CD4-positive, alpha-beta T cell treated with Interleukin-10 for 1 hour (primary cell): ENCODE measurements at regions not wholly inside any gene's neighbourhood (a gene's known extent, or its start where the extent isn't known, plus 50 kb on each side); places are given as distances from the start of the nearest gene placed in this dataset.

Experiments
- DNase-seq: peaks from one replicate; pipeline ENCODE4 v3.0.0-alpha.2; 2020

DNA sequence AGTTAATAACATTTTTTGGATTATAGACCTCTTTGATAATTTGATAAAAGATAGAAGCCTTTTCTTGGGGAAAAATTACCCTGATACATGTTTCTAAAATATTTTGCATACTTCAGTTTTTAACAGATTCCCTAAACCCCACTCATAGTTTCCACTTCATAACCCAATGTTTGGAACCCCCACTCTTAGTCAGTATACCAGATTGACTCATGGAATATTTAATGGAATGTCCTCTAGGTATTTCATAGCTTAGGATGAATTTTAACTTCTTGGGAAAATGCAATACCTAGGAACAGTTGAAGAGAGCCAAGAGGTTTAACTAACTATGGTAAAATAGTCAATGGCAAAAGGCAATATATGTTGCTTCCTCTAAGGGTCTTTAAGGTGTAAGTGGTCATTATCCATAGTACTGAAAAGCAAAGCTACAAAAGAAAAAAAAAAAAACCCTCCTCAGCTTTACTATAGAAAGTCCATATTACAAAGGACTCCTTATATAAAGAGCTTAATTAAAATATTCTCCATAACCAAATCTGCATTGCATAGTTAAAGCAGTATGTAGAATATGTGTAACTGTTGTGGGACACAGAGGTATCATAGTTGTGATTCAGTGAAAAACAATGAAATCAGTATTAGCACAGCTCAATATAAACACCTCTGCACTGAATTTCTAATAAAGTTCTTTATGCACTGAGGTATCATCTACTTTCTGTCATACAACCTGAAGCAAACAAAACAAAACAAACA is 159.9 kb downstream of the PCDH7 start:
- no peak for DNase-seq

DNA sequence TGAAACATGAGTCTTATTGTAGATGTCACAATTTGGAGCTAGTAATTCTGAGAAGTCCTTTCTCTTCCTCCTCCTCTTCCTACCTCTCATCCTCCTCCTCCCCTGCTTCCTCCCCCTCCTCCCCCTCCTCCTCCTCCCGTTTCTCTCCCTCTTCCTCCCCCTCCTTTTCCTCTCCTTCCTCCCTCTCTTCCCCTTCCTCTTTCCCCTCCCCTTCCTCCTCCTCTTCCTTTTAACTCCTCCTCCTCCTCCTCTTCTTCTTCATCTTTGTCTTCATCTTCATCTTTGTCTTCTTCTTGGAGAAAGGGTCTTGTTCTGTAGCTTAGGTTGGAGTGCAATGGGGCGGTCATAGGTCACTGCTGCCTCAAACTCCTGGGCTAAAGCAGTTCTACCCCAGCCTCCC is 161.8 kb downstream of the PCDH7 start:
- DNase-seq = no peak

DNA sequence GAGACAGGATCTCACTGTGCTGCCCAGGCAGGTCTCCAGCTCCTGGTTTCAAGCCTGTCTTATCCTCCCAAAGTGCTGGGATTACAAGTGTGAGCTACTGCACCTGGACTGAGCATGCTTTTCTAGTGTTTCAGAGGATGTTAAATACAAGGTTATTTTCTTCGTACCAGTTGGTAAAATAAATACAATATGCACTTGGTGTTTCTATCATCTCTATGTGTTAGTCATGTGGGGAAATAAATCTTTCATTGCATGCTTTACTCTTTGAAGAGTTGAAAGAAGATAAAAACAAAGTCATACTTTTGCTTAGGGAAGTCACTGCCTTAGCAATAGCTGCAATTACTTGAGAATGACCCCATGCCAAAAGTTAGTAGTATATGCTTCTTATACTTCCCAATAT is 162.3 kb downstream of the PCDH7 start:
- no peak for DNase-seq

DNA sequence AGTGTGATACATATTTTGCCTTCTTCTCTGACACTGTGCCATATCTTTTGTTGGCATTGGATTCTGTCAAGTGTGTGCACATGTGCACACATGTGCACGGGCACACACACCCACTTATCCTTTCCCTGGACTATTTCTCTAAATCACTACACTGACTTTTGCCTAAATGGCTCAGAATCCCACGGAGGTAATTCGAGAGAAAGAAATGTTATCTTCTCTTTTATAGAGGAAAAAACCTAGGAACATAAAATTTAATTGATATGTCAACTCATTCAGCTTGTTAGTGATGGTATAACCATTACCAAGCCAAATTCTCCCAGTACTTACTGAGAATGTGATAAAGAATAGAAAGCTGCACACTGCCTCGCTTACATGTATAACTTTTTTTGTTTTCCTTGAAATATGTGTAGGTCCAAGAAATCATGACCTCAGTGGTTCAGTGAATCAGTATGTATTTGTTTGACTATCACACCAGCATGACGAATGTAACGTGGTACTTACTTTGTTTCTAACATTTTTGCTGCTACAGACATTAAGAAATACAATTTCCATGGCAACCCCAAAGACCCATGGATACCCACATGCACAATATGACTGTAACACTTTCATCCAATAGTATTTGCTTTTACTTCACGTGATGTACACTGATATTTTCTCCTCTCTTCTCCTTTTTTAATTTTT is 163.0 kb downstream of the PCDH7 start:
- no peak for DNase-seq

DNA sequence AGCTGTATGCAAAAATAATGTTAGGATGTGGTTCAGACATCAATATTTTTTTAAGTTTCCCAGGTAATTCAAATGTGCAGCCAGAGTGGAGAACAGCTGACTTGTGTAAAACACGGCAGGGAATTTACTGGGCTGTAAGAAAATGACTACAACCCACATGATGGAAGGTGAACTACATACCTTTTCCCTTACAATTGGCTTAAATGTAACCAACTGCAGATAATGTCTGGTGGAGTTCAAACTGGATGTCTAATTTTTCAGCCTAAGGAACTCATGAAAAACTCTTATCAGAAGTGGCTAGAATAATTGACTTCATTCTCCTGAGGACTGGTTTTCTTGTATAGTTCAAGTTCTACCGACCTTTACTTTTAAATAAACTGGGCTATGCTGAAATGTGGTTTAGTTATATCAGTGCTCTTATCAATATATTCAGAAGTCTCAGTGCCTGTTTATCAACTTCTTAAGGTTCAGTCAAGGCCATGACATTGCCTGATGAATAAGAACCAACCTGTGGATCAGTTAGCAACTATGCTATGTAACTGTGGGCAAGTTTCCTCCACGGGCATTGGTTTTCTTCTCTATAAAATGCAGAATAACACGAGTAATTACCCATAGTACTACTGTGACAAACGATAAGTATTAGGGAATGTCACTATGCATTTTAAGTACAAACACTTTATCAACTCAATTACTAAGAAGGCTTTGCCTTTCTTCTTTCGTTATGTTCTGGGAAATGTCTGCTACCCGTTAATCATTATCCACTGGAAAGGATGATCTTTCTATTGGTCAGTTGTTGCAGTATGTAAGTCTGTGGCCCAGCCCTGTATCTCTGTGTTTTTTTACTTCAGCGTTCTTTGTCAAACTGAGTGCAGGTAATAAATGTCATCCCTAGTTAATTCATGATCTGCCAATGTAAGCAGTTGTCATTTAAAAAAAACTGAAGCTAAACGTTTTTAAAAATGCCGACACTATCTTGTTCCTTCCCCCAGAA is 181.6 kb downstream of the PCDH7 start:
- no peak for DNase-seq

DNA sequence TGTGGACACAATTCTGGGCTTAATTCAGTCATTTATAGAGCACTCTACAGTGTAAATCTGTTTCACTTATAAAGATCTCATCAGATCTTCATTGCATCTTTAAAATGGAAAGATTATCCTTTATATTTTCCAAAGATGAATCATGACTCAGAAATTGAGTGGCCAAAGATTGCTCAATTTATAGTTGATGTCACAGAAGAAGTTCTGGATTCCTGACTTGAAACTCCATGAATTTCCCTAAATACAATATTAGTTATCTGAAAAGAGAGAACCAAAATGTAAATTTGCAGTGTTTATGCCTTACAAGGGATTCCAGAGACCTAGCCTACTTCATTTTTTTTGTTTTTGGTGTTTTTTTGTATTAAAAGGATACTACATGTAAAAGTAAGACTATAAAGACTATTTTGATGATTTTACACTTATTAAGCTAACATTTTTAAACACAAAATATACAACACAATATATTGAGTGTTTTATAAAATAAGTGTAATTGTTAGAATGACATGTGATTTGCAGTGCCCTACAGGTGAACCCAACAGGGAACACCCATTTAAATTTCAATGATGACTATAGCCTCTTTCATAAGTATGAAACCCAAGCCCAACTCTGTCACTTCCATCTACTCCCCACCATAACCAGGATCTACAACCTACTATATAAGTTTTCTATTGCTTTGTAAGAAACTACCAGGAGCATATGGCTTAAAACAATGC is 183.5 kb downstream of the PCDH7 start:
- DNase-seq = no peak

DNA sequence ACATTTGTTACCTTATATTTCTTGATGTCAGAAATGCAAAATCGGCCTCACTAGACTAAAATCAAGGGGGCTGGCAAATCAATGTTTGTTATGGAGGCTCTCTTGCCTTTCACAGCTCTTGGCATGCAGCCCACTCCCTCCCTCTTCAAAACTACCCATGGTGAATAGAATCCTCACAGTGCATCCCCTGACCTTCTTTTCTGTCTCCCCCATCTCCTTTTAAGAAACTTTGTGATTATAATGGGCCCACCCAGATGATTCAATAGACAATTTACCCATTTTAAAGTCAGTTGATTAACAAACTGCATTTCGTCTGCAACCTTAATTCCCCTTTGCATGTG is 184.0 kb downstream of the PCDH7 start:
- no peak for DNase-seq

DNA sequence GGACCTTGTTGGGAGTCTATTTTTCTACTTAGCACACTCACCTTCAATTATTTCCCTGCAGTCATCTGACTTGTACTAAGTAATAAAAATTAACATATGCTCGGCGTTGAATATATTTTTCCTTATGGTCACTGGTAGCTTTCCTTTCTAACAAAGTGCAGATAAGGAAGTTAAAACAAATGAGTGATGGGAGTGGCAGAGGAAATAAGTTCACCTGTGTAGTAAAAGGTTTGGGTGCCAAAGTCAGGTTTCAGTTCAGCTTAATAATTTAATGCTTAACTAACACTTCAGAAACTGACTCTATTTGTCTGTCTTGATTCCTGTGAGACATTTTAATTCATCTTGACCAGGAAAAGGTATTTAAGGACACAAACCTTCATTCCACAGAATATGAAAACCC is 184.4 kb downstream of the PCDH7 start:
- DNase-seq = no peak

DNA sequence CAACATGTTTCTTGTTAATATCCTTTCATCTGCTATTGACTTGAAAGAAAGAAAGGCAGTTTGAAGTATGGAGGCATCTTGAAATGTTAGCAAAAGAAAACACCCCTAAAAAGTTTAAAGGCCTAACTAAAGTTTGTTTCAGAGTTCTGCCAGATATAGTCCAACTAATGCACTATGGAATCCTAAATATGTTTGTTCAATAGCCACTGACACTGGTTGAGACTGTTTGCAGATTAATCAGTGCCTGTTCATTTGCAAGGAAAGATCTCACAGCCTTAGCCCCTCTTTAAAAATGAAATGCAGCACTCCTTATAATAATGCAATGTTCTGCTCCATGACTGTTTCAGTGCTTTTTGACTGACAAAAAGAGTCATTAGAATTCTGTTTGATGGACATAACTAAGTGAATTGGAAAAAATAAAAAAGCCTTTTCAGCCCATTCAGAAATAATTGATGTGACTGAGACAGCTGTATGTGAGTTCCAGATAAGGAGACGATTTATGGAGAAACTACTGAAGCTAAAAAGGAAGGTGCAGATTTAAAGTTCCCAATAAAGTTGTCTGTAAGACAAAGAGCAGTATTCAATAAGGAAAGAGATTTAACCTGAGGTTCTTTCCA is 192.0 kb downstream of the PCDH7 start:
- no peak for DNase-seq

DNA sequence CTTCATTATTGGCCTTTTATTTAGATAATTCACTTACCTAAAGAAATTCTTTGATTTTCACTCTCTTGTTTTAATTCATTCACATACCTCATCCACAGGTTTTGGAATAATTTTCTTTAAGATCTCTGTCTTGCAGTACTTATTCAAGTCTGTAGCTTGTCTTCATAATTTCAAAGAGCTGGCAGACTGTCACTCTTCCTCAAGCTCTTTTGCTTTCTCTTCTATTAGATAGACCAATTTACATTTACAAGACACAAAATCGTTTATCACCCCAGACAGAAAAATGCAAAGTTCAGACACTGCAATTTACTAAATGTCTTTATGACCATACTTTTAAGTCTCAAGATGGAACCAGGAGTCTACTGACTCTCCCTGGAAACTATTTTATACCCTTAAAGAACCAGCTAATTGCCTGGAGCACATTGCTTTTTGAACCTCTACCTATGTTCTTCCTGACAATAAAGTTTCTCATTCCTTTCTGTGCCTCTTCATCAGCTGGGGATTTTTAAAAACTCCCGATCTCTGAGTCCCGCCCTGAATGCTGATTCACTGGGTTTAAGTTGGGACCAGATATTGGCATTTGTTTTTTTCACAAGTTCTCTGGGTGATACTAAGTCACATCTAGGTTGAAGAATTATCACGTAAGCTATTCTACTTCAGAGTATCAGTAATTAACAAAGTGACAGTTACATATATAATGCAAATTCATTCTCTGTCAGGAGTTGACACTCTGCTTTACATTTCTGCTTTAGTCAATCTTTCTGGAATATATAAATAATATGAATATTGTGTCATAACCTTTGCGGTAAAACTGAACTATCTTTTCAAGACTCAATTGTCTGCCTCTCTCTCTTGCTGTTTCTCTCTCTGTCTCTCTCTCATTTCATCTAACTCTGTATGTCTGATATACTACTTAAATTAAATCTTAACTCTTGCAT is 196.4 kb downstream of the PCDH7 start:
- no peak for DNase-seq

DNA sequence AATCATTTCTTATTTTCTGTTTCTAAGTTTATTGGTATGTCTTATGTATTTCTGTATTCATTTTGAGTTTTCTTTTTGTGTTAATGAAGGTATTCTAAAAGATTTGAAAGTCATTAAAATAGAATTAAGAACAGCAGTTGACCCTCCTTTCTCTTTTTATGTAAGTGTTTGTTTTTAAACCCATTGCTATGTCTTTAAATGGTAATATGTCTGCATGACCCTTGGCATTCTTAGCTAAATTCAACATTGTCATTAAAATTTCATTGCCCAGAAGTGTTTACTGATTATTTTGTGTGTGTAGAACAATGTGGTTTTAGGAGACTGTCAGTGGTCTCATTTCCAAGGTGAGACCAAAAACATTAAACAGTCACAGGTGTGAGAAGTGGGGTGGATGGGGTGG is 197.8 kb downstream of the PCDH7 start:
- DNase-seq = no peak

DNA sequence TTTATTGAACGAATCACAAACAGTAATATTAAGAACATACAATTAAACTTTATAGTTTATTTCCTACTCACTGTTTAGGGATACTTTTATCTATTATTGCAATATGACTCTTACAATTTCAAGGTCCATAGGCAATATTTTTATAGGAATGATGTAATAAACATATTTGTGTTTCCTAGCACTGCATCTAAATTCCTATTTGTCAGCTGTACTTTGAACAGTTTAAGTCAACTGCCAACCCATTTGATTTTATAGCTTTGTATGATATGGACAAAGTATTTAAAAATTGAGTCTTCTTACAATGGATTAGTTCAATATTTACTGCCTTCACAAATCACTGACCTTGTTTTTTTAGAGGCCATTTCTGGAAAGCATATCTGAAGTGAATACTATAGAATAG is 199.3 kb downstream of the PCDH7 start:
- no peak for DNase-seq

DNA sequence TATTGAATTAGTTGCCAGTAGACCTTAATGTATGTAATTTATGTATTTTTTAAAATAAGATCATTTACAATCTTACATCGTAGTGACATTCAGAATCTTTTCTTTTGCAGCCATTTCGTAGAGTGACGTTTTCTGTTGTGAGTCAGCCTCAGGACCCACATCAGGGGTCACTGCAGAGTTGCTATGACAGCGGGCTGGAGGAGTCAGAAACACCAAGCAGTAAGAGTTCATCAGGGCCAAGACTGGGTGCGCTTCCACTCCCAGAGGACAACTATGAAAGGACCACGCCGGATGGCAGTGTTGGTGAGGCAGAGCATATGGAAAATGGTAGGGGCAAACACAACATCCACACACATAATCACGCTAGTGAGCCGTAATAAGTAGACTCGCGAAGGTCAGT is 199.9 kb downstream of the PCDH7 start:
- DNase-seq = no peak

DNA sequence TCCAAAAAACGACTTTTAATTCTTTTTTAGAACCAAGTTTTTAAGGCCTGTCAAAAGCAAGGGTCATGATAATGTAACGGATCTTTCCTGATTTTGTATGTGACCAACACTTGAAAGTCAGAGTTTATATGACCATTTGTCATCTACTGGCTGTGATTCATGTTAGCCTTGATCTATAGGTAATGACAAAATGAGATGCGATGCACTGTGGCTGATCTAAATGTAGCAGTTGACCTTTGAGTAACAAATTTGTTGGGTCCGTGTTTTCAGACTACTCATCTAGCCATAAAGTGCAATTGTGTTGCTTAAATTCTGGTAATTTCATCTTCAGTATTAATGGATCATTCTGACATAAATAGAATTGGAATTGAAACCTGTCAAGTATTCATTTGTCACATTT is 202.5 kb downstream of the PCDH7 start:
- DNase-seq = no peak

DNA sequence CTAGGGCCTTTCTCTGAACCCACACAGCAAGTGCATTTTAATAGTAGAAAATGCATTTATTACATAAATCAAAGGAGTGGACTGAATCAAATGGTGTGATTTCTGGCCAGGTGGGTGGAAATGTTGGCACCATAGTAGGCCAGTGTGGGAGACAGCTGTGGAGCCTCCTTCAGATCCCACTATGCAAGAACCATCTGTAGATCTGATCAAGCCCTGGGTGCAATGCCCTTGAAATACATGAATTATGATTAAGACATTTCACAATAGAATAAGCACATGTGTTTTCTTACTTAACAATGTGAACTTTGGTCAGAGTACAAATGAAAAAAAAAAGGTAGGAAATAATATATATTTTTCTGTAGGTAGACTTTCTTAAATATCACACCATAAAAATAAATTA is 204.3 kb downstream of the PCDH7 start:
- DNase-seq = no peak

DNA sequence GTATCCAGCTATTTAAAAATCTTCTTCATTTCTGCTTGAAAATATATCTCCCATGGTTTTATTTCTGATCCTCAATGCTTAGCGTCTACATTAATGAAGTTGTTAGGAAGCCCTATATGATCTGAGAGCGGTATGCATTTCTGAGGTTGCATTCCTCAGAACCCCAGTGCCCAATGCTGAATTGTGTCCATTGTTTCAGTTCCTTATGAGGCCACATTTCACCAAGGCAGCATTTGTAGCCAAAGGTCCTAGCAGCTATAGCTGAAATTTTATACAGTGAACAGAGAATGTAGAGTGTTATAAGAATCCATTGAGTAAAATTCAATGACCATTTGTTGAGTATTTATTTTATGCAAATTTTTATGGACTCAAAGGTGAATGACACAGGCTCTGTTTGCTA is 209.5 kb downstream of the PCDH7 start:
- no peak for DNase-seq

DNA sequence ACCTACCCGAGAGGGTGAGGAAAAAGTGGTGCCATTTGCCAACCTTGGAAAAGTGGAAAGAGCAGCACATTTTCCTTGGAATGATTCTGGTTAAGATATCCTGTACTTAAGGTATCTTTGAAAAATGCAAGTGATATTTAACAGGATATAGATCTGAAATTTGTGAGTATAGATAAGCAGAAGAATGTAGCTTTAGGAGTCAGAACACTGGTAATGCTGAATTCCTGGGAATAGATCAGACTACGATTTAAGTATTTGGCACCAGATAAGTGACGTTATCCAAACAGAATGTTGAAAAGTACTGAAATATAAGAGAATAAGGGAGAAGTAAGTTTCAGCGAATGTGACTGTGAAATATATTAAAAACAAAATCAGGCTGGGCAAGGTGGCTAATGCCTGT is 210.1 kb downstream of the PCDH7 start:
- no peak for DNase-seq

DNA sequence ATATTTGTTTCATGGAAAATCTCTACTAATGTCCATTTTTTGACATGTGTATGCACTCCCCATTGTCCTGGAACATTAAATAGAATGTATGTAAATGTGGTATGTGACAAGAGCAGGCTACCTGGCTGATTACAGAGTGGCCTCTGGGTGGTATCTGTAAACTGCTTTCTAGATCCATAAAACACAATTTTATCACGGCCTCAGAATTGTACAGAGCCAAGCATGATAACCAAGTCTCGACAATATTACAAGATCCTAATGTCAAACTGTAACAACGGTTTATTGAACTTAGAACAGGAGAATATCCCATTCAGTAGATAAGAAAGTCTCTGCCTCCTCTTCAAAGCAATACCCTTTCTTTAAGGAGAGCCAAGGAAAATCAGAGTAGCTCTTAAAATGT is 212.4 kb downstream of the PCDH7 start:
- no peak for DNase-seq

DNA sequence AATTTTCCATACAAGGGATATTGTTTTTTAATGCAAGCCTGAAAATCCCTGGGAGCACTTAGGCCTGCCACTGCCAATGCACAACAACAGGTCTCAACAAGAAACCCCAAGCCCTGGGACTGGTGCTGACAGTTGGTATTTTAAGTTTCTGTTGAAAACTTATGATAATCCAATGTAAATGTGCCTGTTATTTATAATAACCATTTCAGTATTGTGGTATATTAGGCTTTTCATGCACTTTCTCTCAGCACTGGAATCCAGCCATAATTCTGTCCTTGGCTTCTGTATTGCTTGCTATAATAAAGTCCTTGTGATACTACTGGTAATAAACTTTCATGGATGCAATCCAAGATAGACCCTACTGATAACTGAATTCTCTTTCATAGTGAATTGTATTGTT is 218.9 kb downstream of the PCDH7 start:
- DNase-seq = no peak

DNA sequence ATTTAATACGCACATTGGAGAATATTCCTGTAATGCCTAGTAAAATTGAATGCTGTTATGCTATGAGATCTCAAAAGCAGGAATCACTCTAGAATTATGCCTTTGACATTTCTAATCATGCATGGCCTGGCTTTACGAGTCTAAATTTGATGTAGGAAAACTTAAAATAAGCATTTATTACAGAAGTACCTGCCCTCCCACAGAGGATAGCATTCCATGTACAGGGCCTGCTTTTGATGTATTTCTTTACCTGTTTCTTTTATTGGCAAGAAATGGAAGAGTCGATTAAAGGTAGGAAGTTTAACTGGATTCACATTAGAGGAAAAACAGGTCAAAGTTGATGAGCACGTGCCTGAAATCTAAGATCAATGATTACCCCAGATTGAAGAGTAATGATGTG is 219.5 kb downstream of the PCDH7 start:
- DNase-seq = no peak

DNA sequence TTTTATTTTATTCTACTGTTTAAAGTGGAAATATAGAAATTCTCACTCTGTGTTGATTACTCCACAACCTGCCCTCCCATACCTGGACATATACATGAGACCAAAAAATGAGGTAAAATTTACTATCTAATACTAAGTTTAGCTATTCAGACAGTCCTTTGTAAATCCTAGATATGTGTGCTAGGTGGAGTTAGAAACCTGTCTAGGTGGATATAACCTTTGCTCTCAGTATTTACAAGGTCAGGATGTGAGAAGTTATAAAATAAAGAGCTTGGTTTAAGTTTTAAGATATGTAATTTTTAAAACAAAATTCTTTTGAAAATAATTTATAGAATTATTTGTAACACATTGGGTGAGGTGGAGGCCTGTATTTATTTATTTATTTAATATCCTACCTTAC is 221.5 kb downstream of the PCDH7 start:
- DNase-seq = no peak

DNA sequence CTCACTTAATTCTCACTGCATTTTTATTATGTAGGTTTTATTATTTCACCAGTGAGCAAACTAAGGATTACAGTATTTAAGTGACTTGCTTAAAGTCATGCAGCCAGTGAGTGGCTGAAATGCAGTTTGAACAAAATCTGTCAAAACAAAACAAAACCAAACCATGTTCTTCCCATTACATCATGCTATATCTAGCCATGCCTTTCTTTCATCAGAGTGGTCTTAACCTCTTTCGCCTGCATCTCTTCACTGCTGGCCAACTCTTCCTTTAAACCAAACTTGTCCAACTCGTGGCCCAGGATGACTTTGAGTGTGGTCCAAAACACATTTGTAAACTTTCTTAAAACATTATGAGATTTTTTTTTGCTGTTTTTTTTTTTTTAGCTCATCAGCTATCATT is 223.2 kb downstream of the PCDH7 start:
- no peak for DNase-seq
